ENCODE measurements at regions not wholly inside any gene's neighbourhood (a gene's known extent, or its start where the extent isn't known, plus 50 kb on each side); places are given as distances from the start of the nearest gene placed in this dataset.
"Not testable (repeated sequence)": the region's sequence is repeated elsewhere in the genome, so short reads cannot be mapped to it uniquely, and the experiment has no call there.

DNA sequence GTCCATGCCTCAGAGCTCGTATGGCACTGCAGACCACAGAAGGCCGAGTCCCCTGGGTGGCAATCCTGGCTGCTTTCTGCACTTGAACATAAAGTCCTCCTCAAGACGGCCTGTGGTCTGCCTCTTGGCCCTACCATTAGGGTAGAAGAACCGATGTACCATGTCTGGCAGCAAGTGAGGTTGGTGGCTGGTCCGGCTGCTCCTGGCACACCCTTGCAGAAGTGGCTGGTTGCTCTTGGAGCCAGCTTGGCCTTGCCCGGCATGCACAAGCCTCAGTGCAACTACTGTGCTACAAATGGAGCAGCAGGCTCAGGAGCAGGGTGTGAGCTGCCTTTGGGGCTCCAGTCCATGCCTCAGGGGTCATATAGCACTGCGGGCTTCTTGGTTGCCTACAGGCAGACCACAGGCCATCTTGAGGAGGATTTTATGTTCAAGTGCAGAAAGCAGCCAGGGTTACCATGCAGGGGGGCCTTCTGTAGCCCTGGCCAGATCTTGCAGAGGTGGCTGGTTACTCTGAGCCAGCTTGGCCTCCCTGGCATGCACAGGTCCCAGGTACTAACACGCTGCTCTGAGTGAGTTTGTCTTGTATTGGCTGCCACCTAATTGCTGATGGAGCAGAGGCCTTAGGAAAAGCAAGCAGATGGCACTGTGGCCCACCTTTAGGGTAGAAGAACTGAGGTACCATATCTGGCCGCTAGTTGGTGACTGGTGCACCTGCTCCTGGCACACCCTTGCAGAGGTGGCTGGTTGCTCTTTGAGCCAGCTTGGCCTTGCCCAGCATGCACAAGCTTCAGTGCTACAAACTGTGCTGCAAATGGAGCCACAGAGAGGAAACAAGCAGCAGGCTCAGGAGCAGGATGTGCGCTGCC lies 106.4 kb downstream of the CCDC74A start:
- H3K4me3 ChIP-seq; RAD21 ChIA-PET (ENCODE audit: unreplicated experiment); H3K9me3 ChIP-seq (replicated peaks; ENCODE audit: control insufficient read depth, insufficient read depth, low read length); in situ Hi-C loops (cut with MboI); H3K36me3 ChIP-seq (ENCODE audit: control insufficient read depth in 2 of 2, insufficient read depth in 2 of 2, low read length in 1 of 2); DNase-seq (ENCODE audit: low read depth, low spot score); H4K20me1 ChIP-seq (ENCODE audit: control insufficient read depth, insufficient read depth); BruUV-seq (replicated peaks); FAIRE-seq; H3K79me2 ChIP-seq (ENCODE audit: control insufficient read depth, insufficient read depth, low read length); H3K27ac ChIP-seq (ENCODE audit: control insufficient read depth, insufficient read depth); H2AFZ ChIP-seq (ENCODE audit: control insufficient read depth, low read depth, low read length); POLR2A ChIA-PET; CTCF ChIA-PET; H3K4me1 ChIP-seq (ENCODE audit: control insufficient read depth, insufficient read depth, low read length); H3K4me2 ChIP-seq (ENCODE audit: control insufficient read depth, insufficient read depth); intact Hi-C loops (cut with micrococcal nuclease; ENCODE audit: unreplicated experiment); ATAC-seq; H3K27me3 ChIP-seq (replicated peaks in 1 of 2; ENCODE audit: control insufficient read depth in 2 of 2, insufficient read depth in 2 of 2, low read length in 1 of 2); H3K9ac ChIP-seq (ENCODE audit: control insufficient read depth, insufficient read depth, low read length): not testable (repeated sequence)
- SMC1A ChIA-PET (ENCODE audit: uncharacterized antibody, unreplicated experiment) = interaction anchor here (1.2 kb wide), 1 partner anchor 38 kb away, joined by 4 read pairs; no protein-coding TSS in a partner anchor
- TF ChIP-seq, protein P1, sequence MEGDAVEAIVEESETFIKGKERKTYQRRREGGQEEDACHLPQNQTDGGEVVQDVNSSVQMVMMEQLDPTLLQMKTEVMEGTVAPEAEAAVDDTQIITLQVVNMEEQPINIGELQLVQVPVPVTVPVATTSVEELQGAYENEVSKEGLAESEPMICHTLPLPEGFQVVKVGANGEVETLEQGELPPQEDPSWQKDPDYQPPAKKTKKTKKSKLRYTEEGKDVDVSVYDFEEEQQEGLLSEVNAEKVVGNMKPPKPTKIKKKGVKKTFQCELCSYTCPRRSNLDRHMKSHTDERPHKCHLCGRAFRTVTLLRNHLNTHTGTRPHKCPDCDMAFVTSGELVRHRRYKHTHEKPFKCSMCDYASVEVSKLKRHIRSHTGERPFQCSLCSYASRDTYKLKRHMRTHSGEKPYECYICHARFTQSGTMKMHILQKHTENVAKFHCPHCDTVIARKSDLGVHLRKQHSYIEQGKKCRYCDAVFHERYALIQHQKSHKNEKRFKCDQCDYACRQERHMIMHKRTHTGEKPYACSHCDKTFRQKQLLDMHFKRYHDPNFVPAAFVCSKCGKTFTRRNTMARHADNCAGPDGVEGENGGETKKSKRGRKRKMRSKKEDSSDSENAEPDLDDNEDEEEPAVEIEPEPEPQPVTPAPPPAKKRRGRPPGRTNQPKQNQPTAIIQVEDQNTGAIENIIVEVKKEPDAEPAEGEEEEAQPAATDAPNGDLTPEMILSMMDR (IDR thresholded peaks at IDR 0.05 in 2 of 3, conservative IDR thresholded peaks at IDR 0.05 in 1 of 3; ENCODE audit: control insufficient read depth in 2 of 3, extremely low read depth in 1 of 3, insufficient read depth in 1 of 3, low read depth in 3 of 3, low read length in 3 of 3) = peak in 2 of 3 experiments; percentile 18; a peak in 2 of 6 replicates
- 38% methylated on average over 10 of the region's 10 CpGs for WGBS (ENCODE audit: insufficient coverage, insufficient replicate concordance, low lambda C conversion rate, missing lambda C conversion rate)

DNA sequence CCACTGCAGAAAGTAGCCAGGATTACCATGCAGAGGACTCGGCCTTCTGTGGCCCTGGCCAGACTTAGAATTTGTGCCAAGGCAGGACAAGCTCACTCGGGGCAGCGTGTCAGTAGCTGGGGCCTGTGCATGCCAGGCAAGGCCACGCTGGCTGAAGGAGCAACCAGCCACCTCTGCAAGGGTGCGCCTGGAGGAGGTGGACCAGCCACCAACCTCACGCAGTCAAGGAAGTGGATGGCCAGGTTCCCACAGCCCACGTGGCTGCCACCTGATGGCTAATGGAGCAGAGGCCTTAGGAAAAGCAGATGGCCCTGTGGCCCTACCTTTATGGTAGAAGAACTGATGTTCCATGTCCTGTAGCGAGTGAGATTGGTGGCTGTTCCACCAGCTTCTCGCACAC lies 107.9 kb downstream of the CCDC74A start:
- no TSS peak for BruUV-seq (replicated peaks)
- ATAC-seq = no peak
- SMC1A ChIA-PET (ENCODE audit: uncharacterized antibody, unreplicated experiment) = interaction anchor here (1.2 kb wide), 1 partner anchor 37 kb away, joined by 4 read pairs; no protein-coding TSS in a partner anchor
- TF ChIP-seq SREBF2 (IDR thresholded peaks at IDR 0.05; ENCODE audit: low read length) (no peak), CBX3 (IDR thresholded peaks at IDR 0.05; ENCODE audit: borderline replicate concordance, low read depth) (no peak), YY1 (IDR thresholded peaks at IDR 0.05; ENCODE audit: low read depth, low read length) (no peak), GABPA (IDR thresholded peaks at IDR 0.05; ENCODE audit: low read depth) (no peak), BHLHE40 (IDR thresholded peaks at IDR 0.05; ENCODE audit: borderline replicate concordance in 1 of 2, low read depth in 2 of 2, low read length in 1 of 2) (no peak), POLR2AphosphoS5 (IDR thresholded peaks at IDR 0.05; ENCODE audit: low read length) (no peak), RAD21 (IDR thresholded peaks at IDR 0.05; ENCODE audit: insufficient read depth, low read depth, low read length) (no peak), CREB1 (IDR thresholded peaks at IDR 0.05; ENCODE audit: low read depth) (no peak)
- TF ChIP-seq, protein P2, sequence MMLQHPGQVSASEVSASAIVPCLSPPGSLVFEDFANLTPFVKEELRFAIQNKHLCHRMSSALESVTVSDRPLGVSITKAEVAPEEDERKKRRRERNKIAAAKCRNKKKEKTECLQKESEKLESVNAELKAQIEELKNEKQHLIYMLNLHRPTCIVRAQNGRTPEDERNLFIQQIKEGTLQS (IDR thresholded peaks at IDR 0.05; ENCODE audit: borderline replicate concordance, extremely low read depth, low read depth, low read length) = no peak
- TF ChIP-seq, protein P3, sequence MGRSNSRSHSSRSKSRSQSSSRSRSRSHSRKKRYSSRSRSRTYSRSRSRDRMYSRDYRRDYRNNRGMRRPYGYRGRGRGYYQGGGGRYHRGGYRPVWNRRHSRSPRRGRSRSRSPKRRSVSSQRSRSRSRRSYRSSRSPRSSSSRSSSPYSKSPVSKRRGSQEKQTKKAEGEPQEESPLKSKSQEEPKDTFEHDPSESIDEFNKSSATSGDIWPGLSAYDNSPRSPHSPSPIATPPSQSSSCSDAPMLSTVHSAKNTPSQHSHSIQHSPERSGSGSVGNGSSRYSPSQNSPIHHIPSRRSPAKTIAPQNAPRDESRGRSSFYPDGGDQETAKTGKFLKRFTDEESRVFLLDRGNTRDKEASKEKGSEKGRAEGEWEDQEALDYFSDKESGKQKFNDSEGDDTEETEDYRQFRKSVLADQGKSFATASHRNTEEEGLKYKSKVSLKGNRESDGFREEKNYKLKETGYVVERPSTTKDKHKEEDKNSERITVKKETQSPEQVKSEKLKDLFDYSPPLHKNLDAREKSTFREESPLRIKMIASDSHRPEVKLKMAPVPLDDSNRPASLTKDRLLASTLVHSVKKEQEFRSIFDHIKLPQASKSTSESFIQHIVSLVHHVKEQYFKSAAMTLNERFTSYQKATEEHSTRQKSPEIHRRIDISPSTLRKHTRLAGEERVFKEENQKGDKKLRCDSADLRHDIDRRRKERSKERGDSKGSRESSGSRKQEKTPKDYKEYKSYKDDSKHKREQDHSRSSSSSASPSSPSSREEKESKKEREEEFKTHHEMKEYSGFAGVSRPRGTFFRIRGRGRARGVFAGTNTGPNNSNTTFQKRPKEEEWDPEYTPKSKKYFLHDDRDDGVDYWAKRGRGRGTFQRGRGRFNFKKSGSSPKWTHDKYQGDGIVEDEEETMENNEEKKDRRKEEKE (IDR thresholded peaks at IDR 0.05) = no peak

More for the DNA sequence above, 107.9 kb downstream of the CCDC74A start:
- no peak overlapping the region for H3K4me2 ChIP-seq (ENCODE audit: control insufficient read depth, insufficient read depth)
- no peak overlapping the region for H3K9ac ChIP-seq (ENCODE audit: control insufficient read depth, insufficient read depth, low read length)
- DNase-seq (ENCODE audit: low read depth, low spot score) (no peak), FAIRE-seq (no peak)
- H3K27ac ChIP-seq (ENCODE audit: control insufficient read depth, insufficient read depth) = no peak overlapping the region
- no peaks in the 10 kb centered on the region for H4K20me1 ChIP-seq (ENCODE audit: control insufficient read depth, insufficient read depth)
- H3K27me3 ChIP-seq (replicated peaks in 1 of 2; ENCODE audit: control insufficient read depth in 2 of 2, insufficient read depth in 2 of 2, low read length in 1 of 2) = no peaks in the 10 kb centered on the region
- H3K4me3 ChIP-seq = no peak overlapping the region
- no peaks in the 10 kb centered on the region for H3K9me3 ChIP-seq (replicated peaks; ENCODE audit: control insufficient read depth, insufficient read depth, low read length)
- no peaks in the 10 kb centered on the region for H3K4me1 ChIP-seq (ENCODE audit: control insufficient read depth, insufficient read depth, low read length)
- WGBS (ENCODE audit: insufficient coverage, insufficient replicate concordance, low lambda C conversion rate, missing lambda C conversion rate) = 46% methylated on average over 9 of the region's 9 CpGs
- intact Hi-C loops (cut with micrococcal nuclease; ENCODE audit: unreplicated experiment) (no loop called here), in situ Hi-C loops (cut with MboI) (no loop called here)
- H2AFZ ChIP-seq (ENCODE audit: control insufficient read depth, low read depth, low read length) = no peak overlapping the region
- POLR2A ChIA-PET = interaction anchor here (0.7 kb wide), 1 partner anchor 36 kb away, joined by 3 read pairs; no protein-coding TSS in a partner anchor
- RAD21 ChIA-PET (ENCODE audit: unreplicated experiment) = interaction anchor here (0.9 kb wide), 1 partner anchor 37 kb away, joined by 4 read pairs; no protein-coding TSS in a partner anchor
- CTCF ChIA-PET = no interaction called here
- no peaks in the 10 kb centered on the region for H3K79me2 ChIP-seq (ENCODE audit: control insufficient read depth, insufficient read depth, low read length)
- no peaks in the 10 kb centered on the region for H3K36me3 ChIP-seq (ENCODE audit: control insufficient read depth in 2 of 2, insufficient read depth in 2 of 2, low read length in 1 of 2)
